ENCODE measurements at regions not wholly inside any gene's neighbourhood (a gene's known extent, or its start where the extent isn't known, plus 50 kb on each side); places are given as distances from the start of the nearest gene placed in this dataset.

DNA sequence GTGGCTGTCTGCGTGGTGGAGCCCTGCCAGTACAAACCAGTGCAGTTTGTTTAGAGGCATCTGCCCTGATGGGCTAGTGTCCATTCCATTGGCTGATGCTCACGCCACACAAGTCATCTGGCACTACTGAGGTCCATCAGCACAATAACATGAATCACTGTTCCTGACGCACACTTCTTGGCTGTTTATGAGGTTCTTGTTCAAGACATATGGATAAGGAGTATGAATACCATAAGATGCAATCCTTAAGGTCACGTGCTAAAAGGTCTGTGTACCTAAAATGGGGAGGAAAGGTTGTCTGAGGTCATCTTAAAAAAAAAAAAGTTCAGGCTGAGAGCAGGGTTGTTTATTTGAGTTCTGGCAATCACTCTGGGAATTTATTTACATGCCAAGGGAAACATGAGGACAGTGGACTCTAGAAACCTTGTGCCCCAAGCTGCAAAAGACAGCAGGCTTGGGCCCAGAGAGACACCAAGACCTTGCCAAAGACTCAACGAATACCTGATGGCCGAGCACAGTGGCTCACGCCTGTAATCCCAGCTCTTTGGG, 54.1 kb upstream of the SHLD1 start:
- H3K9ac ChIP-seq (ENCODE audit: low read depth, low read length, poor library complexity) = no peak overlapping the region
- no peak overlapping the region for H3K4me3 ChIP-seq (ENCODE audit: low read length in 2 of 2)
- H3K23ac ChIP-seq (ENCODE audit: low read depth, low read length, poor library complexity) = no peak overlapping the region
- no peak overlapping the region for H2BK15ac ChIP-seq (ENCODE audit: low read length)
- no peaks in the 10 kb centered on the region for H3K79me1 ChIP-seq (ENCODE audit: low read depth, low read length)
- no peaks in the 10 kb centered on the region for H3K27me3 ChIP-seq (ENCODE audit: control insufficient read depth in 3 of 3, insufficient read depth in 3 of 3, low read depth in 1 of 3, low read length in 3 of 3)
- no peak overlapping the region for H2BK12ac ChIP-seq (ENCODE audit: low read length)
- H3K36me3 ChIP-seq (replicated peaks in 1 of 2; ENCODE audit: control insufficient read depth in 2 of 2, insufficient read depth in 2 of 2, low read length in 2 of 2) = no peaks in the 10 kb centered on the region
- H4K91ac ChIP-seq (ENCODE audit: low read depth, low read length, poor library complexity) = no peak overlapping the region
- DNase-seq (ENCODE audit: low spot score) = no peak
- H3K14ac ChIP-seq (ENCODE audit: low read length) = no peak overlapping the region
- no peak overlapping the region for H2AFZ ChIP-seq (ENCODE audit: low read length)
- peaks cover 2 to 3% of the 10 kb centered on the region in 2 donors for H3K9me3 ChIP-seq (replicated peaks in 1 of 2; ENCODE audit: control insufficient read depth in 2 of 2, insufficient read depth in 1 of 2, low read depth in 1 of 2, low read length in 2 of 2)
- H3K27ac ChIP-seq (replicated peaks; ENCODE audit: low read length) = no peak overlapping the region
- H3K4me1 ChIP-seq (ENCODE audit: control insufficient read depth in 2 of 2, insufficient read depth in 1 of 2, low read depth in 1 of 2, low read length in 2 of 2) = no peaks in the 10 kb centered on the region
- H3K18ac ChIP-seq (ENCODE audit: low read length) = no peak overlapping the region
- H4K8ac ChIP-seq (ENCODE audit: low read depth, low read length) = no peak overlapping the region
- H2AK5ac ChIP-seq (ENCODE audit: low read depth, low read length) = no peak overlapping the region
- WGBS, 2 donors (ENCODE audit: extremely low coverage in 2 of 2, insufficient read length in 2 of 2, insufficient replicate concordance in 1 of 2) = no CpG with 5 or more reads among the region's 7 CpGs
- no peak overlapping the region for H3K4me2 ChIP-seq (ENCODE audit: insufficient read depth, low read length, poor library complexity, severe bottlenecking)
- H2BK5ac ChIP-seq (ENCODE audit: low read length) = no peak overlapping the region
- no peak overlapping the region for H2BK120ac ChIP-seq (ENCODE audit: low read depth, low read length)
- H3K4ac ChIP-seq (ENCODE audit: low read length) = no peak overlapping the region

DNA sequence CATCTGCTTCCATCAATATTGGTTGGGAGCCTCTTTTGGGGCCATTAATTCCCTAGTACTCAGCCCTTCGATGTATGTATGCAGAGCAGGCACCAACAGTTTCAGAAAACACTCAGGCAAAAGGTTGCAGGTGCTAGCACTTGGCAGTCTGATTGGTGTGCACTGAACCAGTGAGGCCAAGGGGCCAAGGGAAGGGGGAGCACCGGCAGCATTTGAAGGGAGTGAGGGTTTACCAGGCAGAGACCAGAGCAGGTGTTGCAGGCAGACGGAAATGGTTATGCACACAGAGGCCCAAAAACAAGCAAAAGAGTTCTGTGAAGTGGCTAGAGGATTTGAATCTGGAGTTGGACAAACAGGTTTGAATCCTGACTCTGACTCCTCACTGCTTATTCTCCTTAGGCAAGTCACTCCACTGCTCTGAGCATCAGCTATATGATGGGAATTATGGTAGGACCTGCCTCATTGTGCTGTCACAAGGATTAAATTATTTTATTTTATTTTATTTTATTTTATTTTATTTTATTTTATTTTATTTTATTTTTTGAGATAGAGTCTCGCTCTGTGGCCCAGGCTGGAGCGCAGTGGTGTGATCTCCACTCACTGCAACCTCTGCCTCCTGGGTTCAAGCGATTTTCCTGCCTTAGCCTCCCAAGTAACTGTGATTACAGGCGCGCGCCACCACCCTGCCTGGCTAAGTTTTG, 58.1 kb upstream of the SHLD1 start:
- Histone ChIP-seq H3K14ac (ENCODE audit: low read length) (peak overlapping the region; percentile 4), H2BK5ac (ENCODE audit: low read length) (no peak overlapping the region)
- no CpG with 5 or more reads among the region's 9 CpGs for WGBS, 2 donors (ENCODE audit: extremely low coverage in 2 of 2, insufficient read length in 2 of 2, insufficient replicate concordance in 1 of 2)

GRCh38 chr20:5689463-5689862, 60.7 kb upstream of the SHLD1 start:
- WGBS, 2 donors (ENCODE audit: extremely low coverage in 2 of 2, insufficient read length in 2 of 2, insufficient replicate concordance in 1 of 2) = no CpG with 5 or more reads among the region's 6 CpGs

More for the DNA sequence above, 58.1 kb upstream of the SHLD1 start:
- Histone ChIP-seq H2BK15ac (ENCODE audit: low read length) (no peak overlapping the region), H3K27ac (replicated peaks; ENCODE audit: low read length) (no peak overlapping the region), H3K4me2 (ENCODE audit: insufficient read depth, low read length, poor library complexity, severe bottlenecking) (no peak overlapping the region), H3K23ac (ENCODE audit: low read depth, low read length, poor library complexity) (no peak overlapping the region), H4K8ac (ENCODE audit: low read depth, low read length) (no peak overlapping the region), H2AK5ac (ENCODE audit: low read depth, low read length) (no peak overlapping the region), H3K4me1 (ENCODE audit: control insufficient read depth in 2 of 2, insufficient read depth in 1 of 2, low read depth in 1 of 2, low read length in 2 of 2) (no peaks in the 10 kb centered on the region), H3K36me3 (replicated peaks in 1 of 2; ENCODE audit: control insufficient read depth in 2 of 2, insufficient read depth in 2 of 2, low read length in 2 of 2) (no peaks in the 10 kb centered on the region), H3K4me3 (ENCODE audit: low read length in 2 of 2) (no peak overlapping the region), H3K18ac (ENCODE audit: low read length) (no peak overlapping the region), H3K9me3 (replicated peaks in 1 of 2; ENCODE audit: control insufficient read depth in 2 of 2, insufficient read depth in 1 of 2, low read depth in 1 of 2, low read length in 2 of 2) (peaks cover 2 to 3% of the 10 kb centered on the region in 2 donors), H2BK12ac (ENCODE audit: low read length) (no peak overlapping the region), H2AFZ (ENCODE audit: low read length) (no peak overlapping the region), H3K9ac (ENCODE audit: low read depth, low read length, poor library complexity) (no peak overlapping the region), H4K91ac (ENCODE audit: low read depth, low read length, poor library complexity) (no peak overlapping the region), H3K27me3 (ENCODE audit: control insufficient read depth in 3 of 3, insufficient read depth in 3 of 3, low read depth in 1 of 3, low read length in 3 of 3) (peaks cover 0 to 3% (median 0%) of the 10 kb centered on the region in 3 experiments), H3K79me1 (ENCODE audit: low read depth, low read length) (no peaks in the 10 kb centered on the region), H3K4ac (ENCODE audit: low read length) (no peak overlapping the region), H2BK120ac (ENCODE audit: low read depth, low read length) (no peak overlapping the region)
- no peak for DNase-seq (ENCODE audit: low spot score)

GRCh38 chr20:5688431-5688972, 61.7 kb upstream of the SHLD1 start:
- WGBS, 2 donors (ENCODE audit: extremely low coverage in 2 of 2, insufficient read length in 2 of 2, insufficient replicate concordance in 1 of 2) = no CpG with 5 or more reads among the region's 12 CpGs

More at GRCh38 chr20:5689463-5689862, 60.7 kb upstream of the SHLD1 start:
- Histone ChIP-seq H2AK5ac (ENCODE audit: low read depth, low read length) (no peak overlapping the region), H2BK120ac (ENCODE audit: low read depth, low read length) (no peak overlapping the region), H3K14ac (ENCODE audit: low read length) (no peak overlapping the region), H3K36me3 (replicated peaks in 1 of 2; ENCODE audit: control insufficient read depth in 2 of 2, insufficient read depth in 2 of 2, low read length in 2 of 2) (no peaks in the 10 kb centered on the region), H4K91ac (ENCODE audit: low read depth, low read length, poor library complexity) (no peak overlapping the region), H3K4ac (ENCODE audit: low read length) (no peak overlapping the region), H3K23ac (ENCODE audit: low read depth, low read length, poor library complexity) (no peak overlapping the region), H3K9ac (ENCODE audit: low read depth, low read length, poor library complexity) (no peak overlapping the region), H3K4me2 (ENCODE audit: insufficient read depth, low read length, poor library complexity, severe bottlenecking) (no peak overlapping the region), H2BK5ac (ENCODE audit: low read length) (no peak overlapping the region), H3K27ac (replicated peaks; ENCODE audit: low read length) (no peak overlapping the region), H2BK12ac (ENCODE audit: low read length) (no peak overlapping the region), H3K9me3 (replicated peaks in 1 of 2; ENCODE audit: control insufficient read depth in 2 of 2, insufficient read depth in 1 of 2, low read depth in 1 of 2, low read length in 2 of 2) (no peaks in the 10 kb centered on the region), H3K18ac (ENCODE audit: low read length) (no peak overlapping the region), H3K4me3 (ENCODE audit: low read length in 2 of 2) (no peak overlapping the region), H2BK15ac (ENCODE audit: low read length) (no peak overlapping the region), H3K27me3 (ENCODE audit: control insufficient read depth in 3 of 3, insufficient read depth in 3 of 3, low read depth in 1 of 3, low read length in 3 of 3) (peaks cover 0 to 3% (median 0%) of the 10 kb centered on the region in 3 experiments), H4K8ac (ENCODE audit: low read depth, low read length) (no peak overlapping the region), H2AFZ (ENCODE audit: low read length) (no peak overlapping the region), H3K4me1 (ENCODE audit: control insufficient read depth in 2 of 2, insufficient read depth in 1 of 2, low read depth in 1 of 2, low read length in 2 of 2) (no peaks in the 10 kb centered on the region), H3K79me1 (ENCODE audit: low read depth, low read length) (no peaks in the 10 kb centered on the region)
- no peak for DNase-seq (ENCODE audit: low spot score)

More at GRCh38 chr20:5688431-5688972, 61.7 kb upstream of the SHLD1 start:
- no peak overlapping the region for H3K4me2 ChIP-seq (ENCODE audit: insufficient read depth, low read length, poor library complexity, severe bottlenecking)
- H3K4me3 ChIP-seq (ENCODE audit: low read length in 2 of 2) = no peak overlapping the region
- H3K14ac ChIP-seq (ENCODE audit: low read length) = no peak overlapping the region
- no peaks in the 10 kb centered on the region for H3K79me1 ChIP-seq (ENCODE audit: low read depth, low read length)
- H2AK5ac ChIP-seq (ENCODE audit: low read depth, low read length) = peak overlapping the region; percentile 9
- H2BK15ac ChIP-seq (ENCODE audit: low read length) = no peak overlapping the region
- H2AFZ ChIP-seq (ENCODE audit: low read length) = no peak overlapping the region
- H2BK12ac ChIP-seq (ENCODE audit: low read length) = no peak overlapping the region
- no peak overlapping the region for H3K27ac ChIP-seq (replicated peaks; ENCODE audit: low read length)
- peak overlapping the region; percentile 40 for H3K18ac ChIP-seq (ENCODE audit: low read length)
- no peak for DNase-seq (ENCODE audit: low spot score)
- no peak overlapping the region for H3K23ac ChIP-seq (ENCODE audit: low read depth, low read length, poor library complexity)
- no peak overlapping the region for H2BK5ac ChIP-seq (ENCODE audit: low read length)
- no peak overlapping the region for H3K9ac ChIP-seq (ENCODE audit: low read depth, low read length, poor library complexity)
- H3K9me3 ChIP-seq (replicated peaks in 1 of 2; ENCODE audit: control insufficient read depth in 2 of 2, insufficient read depth in 1 of 2, low read depth in 1 of 2, low read length in 2 of 2) = no peaks in the 10 kb centered on the region
- H2BK120ac ChIP-seq (ENCODE audit: low read depth, low read length) = no peak overlapping the region
- peaks cover 0 to 3% (median 0%) of the 10 kb centered on the region in 3 experiments for H3K27me3 ChIP-seq (ENCODE audit: control insufficient read depth in 3 of 3, insufficient read depth in 3 of 3, low read depth in 1 of 3, low read length in 3 of 3)
- no peak overlapping the region for H4K8ac ChIP-seq (ENCODE audit: low read depth, low read length)
- no peaks in the 10 kb centered on the region for H3K36me3 ChIP-seq (replicated peaks in 1 of 2; ENCODE audit: control insufficient read depth in 2 of 2, insufficient read depth in 2 of 2, low read length in 2 of 2)
- H4K91ac ChIP-seq (ENCODE audit: low read depth, low read length, poor library complexity) = no peak overlapping the region
- H3K4me1 ChIP-seq (ENCODE audit: control insufficient read depth in 2 of 2, insufficient read depth in 1 of 2, low read depth in 1 of 2, low read length in 2 of 2) = no peaks in the 10 kb centered on the region
- H3K4ac ChIP-seq (ENCODE audit: low read length) = no peak overlapping the region

Data from neuronal stem cell (in vitro differentiated cells).